GM18861 (cell line): ENCODE measurements at regions not wholly inside any gene's neighbourhood (a gene's known extent, or its start where the extent isn't known, plus 50 kb on each side); places are given as distances from the start of the nearest gene placed in this dataset.
"Not testable (repeated sequence)": the region's sequence is repeated elsewhere in the genome, so short reads cannot be mapped to it uniquely, and the experiment has no call there.

Experiments used
- ATAC-seq: cut with Tn5 transposase; IDR thresholded peaks from one replicate; pipeline ENCODE4 v1.9.1; 2021; ENCODE audit not compliant: unreplicated experiment

- no peak for ATAC-seq
Measured at GRCh38 chr10:53441843-53442242, 669.3 kb upstream of the MBL2 start.

GRCh38 chr10:53440601-53441000 lies 668.0 kb upstream of the MBL2 start:
- no peak for ATAC-seq

GRCh38 chr10:53439075-53439474 lies 666.5 kb upstream of the MBL2 start:
- not testable (repeated sequence) for ATAC-seq

- no peak for ATAC-seq
Measured at GRCh38 chr10:53434413-53434812, 661.8 kb upstream of the MBL2 start.

GRCh38 chr10:53432035-53432434 lies 659.5 kb upstream of the MBL2 start:
- ATAC-seq: no peak

- no peak for ATAC-seq
Measured at GRCh38 chr10:53430974-53431373, 658.4 kb upstream of the MBL2 start.

- no peak for ATAC-seq
Measured at GRCh38 chr10:53430127-53430891, 657.7 kb upstream of the MBL2 start.

- no peak for ATAC-seq
Measured at GRCh38 chr10:53422223-53422888, 649.8 kb upstream of the MBL2 start.

GRCh38 chr10:53412651-53413050 lies 640.1 kb upstream of the MBL2 start:
- no peak for ATAC-seq

GRCh38 chr10:53406532-53406931 lies 633.9 kb upstream of the MBL2 start:
- no peak for ATAC-seq

GRCh38 chr10:53403688-53404087 lies 631.1 kb upstream of the MBL2 start:
- no peak for ATAC-seq

GRCh38 chr10:53402594-53402993 lies 630.0 kb upstream of the MBL2 start:
- no peak for ATAC-seq

- no peak for ATAC-seq
Measured at GRCh38 chr10:53401536-53401935, 629.0 kb upstream of the MBL2 start.

- no peak for ATAC-seq
Measured at GRCh38 chr10:53396876-53397275, 624.3 kb upstream of the MBL2 start.

- no peak for ATAC-seq
Measured at GRCh38 chr10:53395449-53395848, 622.9 kb upstream of the MBL2 start.

GRCh38 chr10:53387562-53387961 lies 615.0 kb upstream of the MBL2 start:
- ATAC-seq: no peak

- ATAC-seq: no peak
Measured at GRCh38 chr10:53382543-53382942, 610.0 kb upstream of the MBL2 start.

GRCh38 chr10:53379956-53380355 lies 607.4 kb upstream of the MBL2 start:
- no peak for ATAC-seq

GRCh38 chr10:53370347-53370746 lies 597.8 kb upstream of the MBL2 start:
- no peak for ATAC-seq

- ATAC-seq: no peak
Measured at GRCh38 chr10:53361936-53362335, 589.4 kb upstream of the MBL2 start.

GRCh38 chr10:53361281-53361680 lies 588.7 kb upstream of the MBL2 start:
- ATAC-seq: no peak

GRCh38 chr10:53358978-53359377 lies 586.4 kb upstream of the MBL2 start:
- ATAC-seq: not testable (repeated sequence)

- no peak for ATAC-seq
Measured at GRCh38 chr10:53358536-53358935, 586.0 kb upstream of the MBL2 start.
